Right lobe of liver (tissue), 4 donors: ENCODE measurements at regions not wholly inside any gene's neighbourhood (a gene's known extent, or its start where the extent isn't known, plus 50 kb on each side); places are given as distances from the start of the nearest gene placed in this dataset.

Experiments
- POLR2A ChIP-seq: fragments of 450-650 bp; IDR thresholded peaks from one replicate; pipeline ENCODE4 v1.6.1; 2017; ENCODE audit warnings: antibody characterized with exemption, mild to moderate bottlenecking
- TF ChIP-seq, protein P1 (sequence below), 4 donors: fragments of 200-600 bp in 3 of 4; fragments of 450-650 bp in 1 of 4; IDR thresholded peaks; one replicate each; pipeline versions ENCODE4 v1.5.1 to v1.8.0; 2016 to 2022; ENCODE audit warnings: antibody characterized with exemption in 4 of 4, mild to moderate bottlenecking in 2 of 4
- donor health status: DM: no; HTN: no; CAD: no.
- donor health status: DM: no; HTN: no; CAD: no.
- donor health status: DM: no; HTN: yes; CAD: no.

DNA sequence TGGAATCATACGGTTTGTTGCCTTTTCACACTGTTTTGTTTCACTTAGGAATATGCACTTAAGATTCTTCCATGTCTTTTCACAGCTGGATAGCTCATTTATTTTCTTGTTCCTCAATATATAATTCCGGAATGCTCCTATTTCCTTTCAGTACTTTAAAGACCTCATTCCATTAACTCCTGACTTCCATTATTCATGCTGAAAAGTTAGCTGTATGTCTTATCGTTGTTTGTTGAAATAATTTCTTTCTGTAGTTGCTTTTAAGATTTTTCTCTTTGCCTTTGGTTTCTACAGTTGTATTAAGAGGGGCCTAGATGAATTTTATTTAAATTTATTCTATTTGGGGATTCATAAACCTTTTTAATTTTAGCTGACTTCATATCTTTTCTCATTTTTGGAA, 122.2 kb downstream of the ANXA2 start:
- TF ChIP-seq, protein P1, sequence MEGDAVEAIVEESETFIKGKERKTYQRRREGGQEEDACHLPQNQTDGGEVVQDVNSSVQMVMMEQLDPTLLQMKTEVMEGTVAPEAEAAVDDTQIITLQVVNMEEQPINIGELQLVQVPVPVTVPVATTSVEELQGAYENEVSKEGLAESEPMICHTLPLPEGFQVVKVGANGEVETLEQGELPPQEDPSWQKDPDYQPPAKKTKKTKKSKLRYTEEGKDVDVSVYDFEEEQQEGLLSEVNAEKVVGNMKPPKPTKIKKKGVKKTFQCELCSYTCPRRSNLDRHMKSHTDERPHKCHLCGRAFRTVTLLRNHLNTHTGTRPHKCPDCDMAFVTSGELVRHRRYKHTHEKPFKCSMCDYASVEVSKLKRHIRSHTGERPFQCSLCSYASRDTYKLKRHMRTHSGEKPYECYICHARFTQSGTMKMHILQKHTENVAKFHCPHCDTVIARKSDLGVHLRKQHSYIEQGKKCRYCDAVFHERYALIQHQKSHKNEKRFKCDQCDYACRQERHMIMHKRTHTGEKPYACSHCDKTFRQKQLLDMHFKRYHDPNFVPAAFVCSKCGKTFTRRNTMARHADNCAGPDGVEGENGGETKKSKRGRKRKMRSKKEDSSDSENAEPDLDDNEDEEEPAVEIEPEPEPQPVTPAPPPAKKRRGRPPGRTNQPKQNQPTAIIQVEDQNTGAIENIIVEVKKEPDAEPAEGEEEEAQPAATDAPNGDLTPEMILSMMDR (IDR thresholded peaks at IDR 0.05): no peak
- no peak for TF ChIP-seq POLR2A
